HepG2 (cell line): ENCODE measurements at regions not wholly inside any gene's neighbourhood (a gene's known extent, or its start where the extent isn't known, plus 50 kb on each side); places are given as distances from the start of the nearest gene placed in this dataset.

ENCODE experiments used
- ATAC-seq: fragments of 200-7000 bp; cut with Tn5 transposase; 3 replicates; pipeline ENCODE4 v1.9.1; 2020; ENCODE audit warnings: mild to moderate bottlenecking, moderate library complexity
- BruUV-seq: library from RNA; stranded (reverse); fragments of 400-500 nt; replicated peaks from 2 replicates; lab custom pipeline; 2021; lab: Mats Ljungman, UMichigan
- CTCF ChIA-PET: fragments of 300-600 bp; formaldehyde crosslinking; extraction: SDS; loops from one replicate; lab custom pipeline; 2021; ENCODE audit warnings: low total read pairs, inconsistent platforms, low intra/inter-chr PET ratio; lab: Yijun Ruan, JAX
- POLR2A ChIA-PET: fragments of 350-600 bp; sonication (Branson Sonifier 250); formaldehyde crosslinking; loops from one replicate; lab custom pipeline; 2020; ENCODE audit warnings: antibody characterized with exemption, inconsistent platforms; lab: Yijun Ruan, JAX
- DNase-seq: peaks from one replicate; pipeline ENCODE4 v3.0.0-alpha.2; 2015; ENCODE audit warnings: low spot score
- FAIRE-seq: peaks from 3 replicates; lab custom pipeline; 2011; peaks lifted over from hg19 to GRCh38; lab: Jason Lieb, UNC
- H2AFZ ChIP-seq: one replicate; pipeline ENCODE4 v1.6.1; 2011; ENCODE audit warnings: low read length, inconsistent platforms
- H3K27ac ChIP-seq: fragments of 300-600 bp; 3 replicates; pipeline ENCODE4 v1.8.0; 2011; ENCODE audit warnings: mixed run types, mild to moderate bottlenecking, mixed read lengths, low read length, inconsistent platforms; ENCODE audit not compliant: insufficient read depth; ENCODE audit errors: extremely low read length
- H3K27me3 ChIP-seq, 2 experiments: fragments of 200-600 bp in 1 of 2; 2 replicates in 1 of 2; 3 replicates in 1 of 2; pipeline versions ENCODE4 v1.6.0 to v1.8.0; 2011; ENCODE audit warnings: low read length in 2 of 2, mild to moderate bottlenecking in 2 of 2, moderate library complexity in 2 of 2, inconsistent platforms in 1 of 2; ENCODE audit not compliant: insufficient read depth in 2 of 2, control insufficient read depth in 1 of 2
- H3K36me3 ChIP-seq, 2 experiments: fragments of 200-600 bp in 1 of 2; replicated peaks in 1 of 2; 2 replicates in 1 of 2; 3 replicates in 1 of 2; pipeline versions ENCODE4 v1.5.1 to v1.8.0; 2011; ENCODE audit warnings: low read length in 2 of 2, inconsistent platforms in 1 of 2; ENCODE audit not compliant: insufficient read depth in 2 of 2, control insufficient read depth in 1 of 2
- H3K4me1 ChIP-seq: 2 replicates; pipeline ENCODE4 v1.5.1; 2012; ENCODE audit warnings: low read length, inconsistent platforms; ENCODE audit not compliant: insufficient read depth
- H3K4me2 ChIP-seq: 2 replicates; pipeline ENCODE4 v1.6.0; 2011; ENCODE audit warnings: low read depth, low read length, inconsistent platforms
- H3K4me3 ChIP-seq, 3 experiments: fragments of 200-600 bp in 1 of 3; sonication (generic), shearing (Covaris generic) in 1 of 3; replicated peaks in 1 of 3; 2 replicates each; pipeline ENCODE4 v1.5.1; 2011 to 2016; ENCODE audit warnings: low read length in 3 of 3, inconsistent platforms in 2 of 3, low read depth in 2 of 3, mild to moderate bottlenecking in 2 of 3, control low read depth in 1 of 3, mixed read lengths in 1 of 3; ENCODE audit not compliant: insufficient read depth in 1 of 3
- H3K79me2 ChIP-seq: one replicate; pipeline ENCODE4 v1.6.1; 2011; ENCODE audit warnings: low read length, inconsistent platforms; ENCODE audit not compliant: insufficient read depth
- H3K9ac ChIP-seq: 2 replicates; pipeline ENCODE4 v1.6.0; 2011; ENCODE audit warnings: mild to moderate bottlenecking, low read depth, low read length, inconsistent platforms; ENCODE audit not compliant: insufficient read depth
- H3K9me3 ChIP-seq: 2 replicates; pipeline ENCODE4 v1.5.1; 2012; ENCODE audit warnings: mild to moderate bottlenecking, low read length
- H4K20me1 ChIP-seq: 2 replicates; pipeline ENCODE4 v1.6.0; 2011; ENCODE audit warnings: inconsistent platforms, mild to moderate bottlenecking, low read length, moderate library complexity; ENCODE audit not compliant: insufficient read depth
- ATF7 ChIP-seq, 2 experiments: fragments of 450-650 bp in 1 of 2; sonication (generic) in 1 of 2; formaldehyde crosslinking in 1 of 2; IDR thresholded peaks; 2 replicates each; pipeline versions ENCODE4 v1.4.0 to v1.6.1; 2016 to 2020; ENCODE audit warnings: antibody characterized with exemption in 1 of 2, mild to moderate bottlenecking in 1 of 2, missing genetic modification reagents in 1 of 2
- CBFB ChIP-seq: sonication (generic); formaldehyde crosslinking; IDR thresholded peaks from 2 replicates; pipeline ENCODE4 v1.4.0; 2020; ENCODE audit warnings: missing genetic modification reagents
- CEBPG ChIP-seq: IDR thresholded peaks from 2 replicates; pipeline ENCODE4 v1.6.1; 2016
- CENPT ChIP-seq: sonication (generic); formaldehyde crosslinking; IDR thresholded peaks from 2 replicates; pipeline ENCODE4 v1.8.0; 2022; ENCODE audit warnings: low read depth, mild to moderate bottlenecking, moderate library complexity, missing genetic modification reagents
- DNMT1 ChIP-seq: sonication (generic); formaldehyde crosslinking; IDR thresholded peaks from 2 replicates; pipeline ENCODE4 v1.5.1; 2020; ENCODE audit warnings: mild to moderate bottlenecking, missing genetic modification reagents
- DPF2 ChIP-seq: sonication (generic); formaldehyde crosslinking; IDR thresholded peaks from 2 replicates; pipeline ENCODE4 v1.4.0; 2020; ENCODE audit warnings: mild to moderate bottlenecking, low read depth, missing genetic modification reagents, borderline replicate concordance
- EZH2 ChIP-seq: conservative IDR thresholded peaks from 2 replicates; pipeline ENCODE4 v1.6.1; 2012; ENCODE audit warnings: mild to moderate bottlenecking, low read depth, low read length, moderate library complexity
- JUN ChIP-seq: sonication (generic); formaldehyde crosslinking; IDR thresholded peaks from 2 replicates; pipeline ENCODE4 v1.4.0; 2020; ENCODE audit warnings: mild to moderate bottlenecking, missing genetic modification reagents
- NR2F6 ChIP-seq, 2 experiments: IDR thresholded peaks; 2 replicates each; pipeline ENCODE4 v1.6.1; 2016; ENCODE audit warnings: antibody characterized with exemption in 1 of 2, mild to moderate bottlenecking in 1 of 2
- POGZ ChIP-seq: sonication (generic); formaldehyde crosslinking; IDR thresholded peaks from 2 replicates; pipeline ENCODE4 v1.4.0; 2020; ENCODE audit warnings: mild to moderate bottlenecking, missing genetic modification reagents
- RFX1 ChIP-seq: fragments of 450-650 bp; IDR thresholded peaks from 2 replicates; pipeline ENCODE4 v1.6.1; 2017
- SAFB2 ChIP-seq: sonication (generic); formaldehyde crosslinking; IDR thresholded peaks from 2 replicates; pipeline ENCODE4 v1.5.1; 2020; ENCODE audit warnings: missing genetic modification reagents, low read depth, mild to moderate bottlenecking, borderline replicate concordance
- ZBTB3 ChIP-seq: sonication (generic); formaldehyde crosslinking; IDR thresholded peaks from 2 replicates; pipeline ENCODE4 v1.4.0; 2020; ENCODE audit warnings: low read depth, mild to moderate bottlenecking, moderate library complexity, missing genetic modification reagents, borderline replicate concordance
- ZNF557 ChIP-seq: sonication (generic); formaldehyde crosslinking; IDR thresholded peaks from 2 replicates; pipeline ENCODE4 v1.4.0; 2020; ENCODE audit warnings: missing genetic modification reagents
- ZNF629 ChIP-seq: sonication (generic); formaldehyde crosslinking; conservative IDR thresholded peaks from 2 replicates; pipeline ENCODE4 v1.5.0; 2020; ENCODE audit warnings: missing genetic modification reagents
- ZNF720 ChIP-seq: sonication (generic); formaldehyde crosslinking; IDR thresholded peaks from 2 replicates; pipeline ENCODE4 v1.4.0; 2020; ENCODE audit warnings: missing genetic modification reagents
- WGBS: methylation state at CpG from one replicate; pipeline ENCODE4 v1.1.6; 2017; ENCODE audit warnings: low lambda C conversion rate; 5-methylcytosine and 5-hydroxymethylcytosine counted together
- in situ Hi-C: cut with HindIII; loops from 2 replicates; pipeline ENCODE4 v1.10.0; 2017; ENCODE audit warnings: low pct_unique_long_range_greater_than_20kb; ENCODE audit not compliant: extremely low pct_ligation_motif_present
- intact Hi-C: fragments of 100-400 bp; cut with micrococcal nuclease; formaldehyde crosslinking; loops from one replicate; pipeline ENCODE4 v1.10.0; 2022; ENCODE audit not compliant: unreplicated experiment
- TF ChIP-seq, protein P1 (sequence below): sonication (generic); formaldehyde crosslinking; IDR thresholded peaks from 2 replicates; pipeline ENCODE4 v1.5.1; 2020; ENCODE audit warnings: missing genetic modification reagents, mild to moderate bottlenecking, borderline replicate concordance
- TF ChIP-seq, protein P2 (sequence below): sonication (generic); formaldehyde crosslinking; IDR thresholded peaks from 2 replicates; pipeline ENCODE4 v1.4.0; 2020; ENCODE audit warnings: mild to moderate bottlenecking, missing genetic modification reagents

DNA sequence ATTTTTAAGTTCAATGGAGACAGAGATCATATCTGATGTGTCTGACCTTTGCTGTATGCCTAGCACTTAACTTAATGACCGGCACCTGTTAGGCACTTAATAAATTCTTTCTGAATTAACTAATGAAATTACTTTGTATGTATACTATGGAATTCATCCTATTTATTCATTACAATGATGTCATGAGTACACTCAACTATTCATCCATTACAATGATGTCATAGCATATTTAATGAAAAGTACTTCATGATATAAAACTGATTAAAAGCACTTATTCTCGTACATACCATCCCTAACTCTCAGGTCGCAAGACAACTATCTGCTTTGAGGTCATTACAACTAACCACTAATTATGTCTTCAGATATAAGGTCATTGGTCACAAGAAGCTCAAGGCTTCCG lies 1131.6 kb downstream of the DTWD2 start (continued):
- TF ChIP-seq, protein P1, sequence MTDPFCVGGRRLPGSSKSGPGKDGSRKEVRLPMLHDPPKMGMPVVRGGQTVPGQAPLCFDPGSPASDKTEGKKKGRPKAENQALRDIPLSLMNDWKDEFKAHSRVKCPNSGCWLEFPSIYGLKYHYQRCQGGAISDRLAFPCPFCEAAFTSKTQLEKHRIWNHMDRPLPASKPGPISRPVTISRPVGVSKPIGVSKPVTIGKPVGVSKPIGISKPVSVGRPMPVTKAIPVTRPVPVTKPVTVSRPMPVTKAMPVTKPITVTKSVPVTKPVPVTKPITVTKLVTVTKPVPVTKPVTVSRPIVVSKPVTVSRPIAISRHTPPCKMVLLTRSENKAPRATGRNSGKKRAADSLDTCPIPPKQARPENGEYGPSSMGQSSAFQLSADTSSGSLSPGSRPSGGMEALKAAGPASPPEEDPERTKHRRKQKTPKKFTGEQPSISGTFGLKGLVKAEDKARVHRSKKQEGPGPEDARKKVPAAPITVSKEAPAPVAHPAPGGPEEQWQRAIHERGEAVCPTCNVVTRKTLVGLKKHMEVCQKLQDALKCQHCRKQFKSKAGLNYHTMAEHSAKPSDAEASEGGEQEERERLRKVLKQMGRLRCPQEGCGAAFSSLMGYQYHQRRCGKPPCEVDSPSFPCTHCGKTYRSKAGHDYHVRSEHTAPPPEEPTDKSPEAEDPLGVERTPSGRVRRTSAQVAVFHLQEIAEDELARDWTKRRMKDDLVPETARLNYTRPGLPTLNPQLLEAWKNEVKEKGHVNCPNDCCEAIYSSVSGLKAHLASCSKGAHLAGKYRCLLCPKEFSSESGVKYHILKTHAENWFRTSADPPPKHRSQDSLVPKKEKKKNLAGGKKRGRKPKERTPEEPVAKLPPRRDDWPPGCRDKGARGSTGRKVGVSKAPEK = no peak
- TF ChIP-seq ZNF629 (CRISPR knock-in tag) (no peak), ATF7 (IDR thresholded peaks at IDR 0.05) (peak; percentile 91), ATF7 (CRISPR knock-in tag; IDR thresholded peaks at IDR 0.05) (no peak), CENPT (CRISPR knock-in tag) (no peak), CEBPG (no peak)
- TF ChIP-seq, all 625 proteins: peak for 2

DNA sequence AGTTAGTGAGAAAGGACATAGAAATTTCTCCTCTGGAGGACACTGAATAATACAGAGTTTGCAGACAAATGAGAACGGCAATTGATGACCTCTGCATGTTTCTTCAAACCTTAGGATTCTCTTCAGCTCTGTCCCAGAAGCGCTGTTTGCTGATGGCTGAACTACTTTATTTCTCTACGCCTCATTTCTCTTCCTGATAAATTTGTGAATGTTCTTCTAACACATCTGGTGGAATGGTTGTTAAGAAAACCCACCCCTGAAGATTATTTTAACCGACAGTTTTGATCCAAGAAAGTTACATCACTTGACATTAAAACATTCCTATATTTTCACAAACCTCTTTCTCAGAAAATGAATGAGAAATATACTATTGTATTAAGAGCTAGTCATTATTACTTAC lies 1150.6 kb downstream of the DTWD2 start:
- Histone ChIP-seq H3K9me3 (no peaks in the 10 kb centered on the region), H3K9ac (no peak overlapping the region), H3K4me2 (no peak overlapping the region), H3K4me1 (no peaks in the 10 kb centered on the region), H3K79me2 (no peaks in the 10 kb centered on the region), H3K4me3 (no peak overlapping the region), H3K27me3 (no peaks in the 10 kb centered on the region), H3K36me3 (no peaks in the 10 kb centered on the region), H2AFZ (no peak overlapping the region), H4K20me1 (no peaks in the 10 kb centered on the region), H3K27ac (no peak overlapping the region)
- CTCF ChIA-PET = no interaction called here
- in situ Hi-C loops = no loop called here
- no TSS peak for BruUV-seq
- DNase-seq = no peak
- no peak for ATAC-seq
- POLR2A ChIA-PET = no interaction called here
- intact Hi-C loops = no loop called here
- FAIRE-seq = no peak
- WGBS = 26% methylated on average over 4 of the region's 4 CpGs
- TF ChIP-seq ZBTB3 (CRISPR knock-in tag) (no peak), RFX1 (no peak), SAFB2 (no peak), NR2F6 (IDR thresholded peaks at IDR 0.05) (no peak), NR2F6 (CRISPR knock-in tag; IDR thresholded peaks at IDR 0.05) (no peak), DNMT1 (CRISPR knock-in tag) (no peak), ZNF720 (CRISPR knock-in tag) (no peak), POGZ (CRISPR knock-in tag) (no peak), JUN (CRISPR knock-in tag) (no peak), EZH2 (no peak), DPF2 (CRISPR knock-in tag) (no peak), CBFB (CRISPR knock-in tag) (no peak), ZNF557 (CRISPR knock-in tag) (no peak)
- TF ChIP-seq, protein P2, sequence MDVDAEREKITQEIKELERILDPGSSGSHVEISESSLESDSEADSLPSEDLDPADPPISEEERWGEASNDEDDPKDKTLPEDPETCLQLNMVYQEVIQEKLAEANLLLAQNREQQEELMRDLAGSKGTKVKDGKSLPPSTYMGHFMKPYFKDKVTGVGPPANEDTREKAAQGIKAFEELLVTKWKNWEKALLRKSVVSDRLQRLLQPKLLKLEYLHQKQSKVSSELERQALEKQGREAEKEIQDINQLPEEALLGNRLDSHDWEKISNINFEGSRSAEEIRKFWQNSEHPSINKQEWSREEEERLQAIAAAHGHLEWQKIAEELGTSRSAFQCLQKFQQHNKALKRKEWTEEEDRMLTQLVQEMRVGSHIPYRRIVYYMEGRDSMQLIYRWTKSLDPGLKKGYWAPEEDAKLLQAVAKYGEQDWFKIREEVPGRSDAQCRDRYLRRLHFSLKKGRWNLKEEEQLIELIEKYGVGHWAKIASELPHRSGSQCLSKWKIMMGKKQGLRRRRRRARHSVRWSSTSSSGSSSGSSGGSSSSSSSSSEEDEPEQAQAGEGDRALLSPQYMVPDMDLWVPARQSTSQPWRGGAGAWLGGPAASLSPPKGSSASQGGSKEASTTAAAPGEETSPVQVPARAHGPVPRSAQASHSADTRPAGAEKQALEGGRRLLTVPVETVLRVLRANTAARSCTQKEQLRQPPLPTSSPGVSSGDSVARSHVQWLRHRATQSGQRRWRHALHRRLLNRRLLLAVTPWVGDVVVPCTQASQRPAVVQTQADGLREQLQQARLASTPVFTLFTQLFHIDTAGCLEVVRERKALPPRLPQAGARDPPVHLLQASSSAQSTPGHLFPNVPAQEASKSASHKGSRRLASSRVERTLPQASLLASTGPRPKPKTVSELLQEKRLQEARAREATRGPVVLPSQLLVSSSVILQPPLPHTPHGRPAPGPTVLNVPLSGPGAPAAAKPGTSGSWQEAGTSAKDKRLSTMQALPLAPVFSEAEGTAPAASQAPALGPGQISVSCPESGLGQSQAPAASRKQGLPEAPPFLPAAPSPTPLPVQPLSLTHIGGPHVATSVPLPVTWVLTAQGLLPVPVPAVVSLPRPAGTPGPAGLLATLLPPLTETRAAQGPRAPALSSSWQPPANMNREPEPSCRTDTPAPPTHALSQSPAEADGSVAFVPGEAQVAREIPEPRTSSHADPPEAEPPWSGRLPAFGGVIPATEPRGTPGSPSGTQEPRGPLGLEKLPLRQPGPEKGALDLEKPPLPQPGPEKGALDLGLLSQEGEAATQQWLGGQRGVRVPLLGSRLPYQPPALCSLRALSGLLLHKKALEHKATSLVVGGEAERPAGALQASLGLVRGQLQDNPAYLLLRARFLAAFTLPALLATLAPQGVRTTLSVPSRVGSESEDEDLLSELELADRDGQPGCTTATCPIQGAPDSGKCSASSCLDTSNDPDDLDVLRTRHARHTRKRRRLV (CRISPR knock-in tag) = no peak
